PC-3 (cell line): ENCODE measurements at regions not wholly inside any gene's neighbourhood (a gene's known extent, or its start where the extent isn't known, plus 50 kb on each side); places are given as distances from the start of the nearest gene placed in this dataset.

Experiments used
- CTCF ChIP-seq: fragments of 300-600 bp; sonication (generic); conservative IDR thresholded peaks from 2 replicates; pipeline ENCODE4 v1.5.1; 2017; ENCODE audit warnings: antibody characterized with exemption, low read depth, mild to moderate bottlenecking, low read length
- EZH2 ChIP-seq: fragments of 300-600 bp; sonication (generic); IDR thresholded peaks from one replicate; pipeline ENCODE4 v1.6.1; 2017; ENCODE audit warnings: antibody characterized with exemption, mild to moderate bottlenecking, low read length; ENCODE audit not compliant: unreplicated experiment

GRCh38 chr3:77835921-77836320, 796.0 kb downstream of the ROBO2 start:
- no peak for TF ChIP-seq CTCF
- TF ChIP-seq EZH2 = no peak
